ENCODE measurements at regions not wholly inside any gene's neighbourhood (a gene's known extent, or its start where the extent isn't known, plus 50 kb on each side); places are given as distances from the start of the nearest gene placed in this dataset.

DNA sequence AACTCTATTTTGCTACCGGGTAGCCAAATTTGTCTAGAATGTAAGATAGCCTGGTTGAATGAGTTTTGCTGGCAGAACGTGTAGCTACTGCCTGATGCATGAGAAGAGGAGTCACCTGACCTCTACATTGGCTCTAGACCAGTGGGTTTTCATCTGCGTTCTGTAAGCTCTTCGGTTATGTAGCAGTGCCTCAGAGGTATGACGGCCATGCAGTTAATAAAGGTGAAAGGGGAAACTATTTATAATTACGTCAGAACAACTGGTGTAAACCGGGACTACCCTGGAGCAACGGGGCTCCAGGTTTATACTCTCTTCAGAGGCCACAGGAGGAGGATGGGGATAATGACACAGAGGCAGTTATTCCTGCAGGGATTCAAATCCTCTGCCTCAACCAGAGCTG lies 173.4 kb upstream of the KITLG start:
- no peaks in the 10 kb centered on the region for H3K4me1 ChIP-seq (ENCODE audit: insufficient read depth, insufficient read length)
- H3K27me3 ChIP-seq (ENCODE audit: insufficient read depth, insufficient read length), result no peaks in the 10 kb centered on the region
- no peaks in the 10 kb centered on the region for H3K9me3 ChIP-seq (ENCODE audit: insufficient read depth, low read length)
- H3K9ac ChIP-seq (ENCODE audit: insufficient read length, low read depth), result no peak overlapping the region
- H3K4me3 ChIP-seq (ENCODE audit: insufficient read length, low read depth), result no peak overlapping the region
- DNase-seq (ENCODE audit: low read depth, low spot score), result no peak
- no peak for TF ChIP-seq YY1 (IDR thresholded peaks at IDR 0.05; ENCODE audit: insufficient read depth, insufficient read length)
- H3K36me3 ChIP-seq (ENCODE audit: insufficient read depth, insufficient read length, low read length), result no peaks in the 10 kb centered on the region

DNA sequence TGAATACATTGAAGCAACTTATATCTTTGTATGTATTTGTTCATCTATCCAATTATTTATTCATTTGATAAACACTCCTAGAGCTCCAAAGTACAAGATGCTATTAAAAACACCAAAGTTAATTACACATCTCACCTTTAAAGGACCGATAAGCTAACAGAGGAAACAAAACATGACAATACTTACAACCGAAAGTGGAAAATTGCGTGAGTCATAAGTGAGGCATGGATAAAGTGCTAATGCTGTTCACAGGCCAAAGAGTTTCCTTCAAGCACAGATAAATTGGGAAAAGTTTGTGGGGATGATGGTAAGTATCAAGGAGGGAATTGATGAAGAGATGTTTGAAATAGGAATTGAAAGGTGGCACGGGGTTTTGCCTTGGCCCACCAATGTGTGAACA lies 172.8 kb upstream of the KITLG start:
- DNase-seq (ENCODE audit: low read depth, low spot score), result no peak
- H3K4me3 ChIP-seq (ENCODE audit: insufficient read length, low read depth), result no peak overlapping the region

DNA sequence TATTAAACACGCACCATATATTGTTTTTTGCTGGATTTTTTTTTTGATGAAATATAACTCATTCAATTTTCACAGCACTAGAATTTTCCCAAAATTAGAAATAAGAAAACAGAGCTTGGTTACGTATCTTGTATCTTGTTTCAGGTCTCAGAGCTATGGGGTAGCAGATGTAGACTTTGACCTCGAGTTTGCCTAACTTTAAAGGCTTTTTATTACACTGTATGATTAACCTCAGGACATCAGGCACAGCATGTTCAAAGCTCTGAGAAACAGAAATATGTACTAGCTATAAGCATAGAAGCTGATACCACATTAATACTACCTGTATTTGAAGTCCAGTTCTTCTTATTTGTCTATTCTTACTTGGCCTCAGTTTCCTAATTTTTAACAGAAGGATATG lies 171.9 kb upstream of the KITLG start:
- H3K36me3 ChIP-seq (ENCODE audit: insufficient read depth, insufficient read length, low read length), result no peaks in the 10 kb centered on the region
- H3K9ac ChIP-seq (ENCODE audit: insufficient read length, low read depth), result no peak overlapping the region
- no peaks in the 10 kb centered on the region for H3K9me3 ChIP-seq (ENCODE audit: insufficient read depth, low read length)
- no peaks in the 10 kb centered on the region for H3K27me3 ChIP-seq (ENCODE audit: insufficient read depth, insufficient read length)
- H3K4me1 ChIP-seq (ENCODE audit: insufficient read depth, insufficient read length), result no peaks in the 10 kb centered on the region
- TF ChIP-seq SUZ12 (IDR thresholded peaks at IDR 0.05; ENCODE audit: extremely low read depth, insufficient read depth, insufficient read length) (no peak), ZNF274 (IDR thresholded peaks at IDR 0.05; ENCODE audit: low read depth, low read length) (no peak), YY1 (IDR thresholded peaks at IDR 0.05; ENCODE audit: insufficient read depth, insufficient read length) (no peak)
- H3K4me3 ChIP-seq (ENCODE audit: insufficient read length, low read depth), result no peak overlapping the region
- no peak for DNase-seq (ENCODE audit: low read depth, low spot score)

More for the DNA sequence above, 172.8 kb upstream of the KITLG start:
- no peak for TF ChIP-seq ZNF274 (IDR thresholded peaks at IDR 0.05; ENCODE audit: low read depth, low read length)
- TF ChIP-seq SUZ12 (IDR thresholded peaks at IDR 0.05; ENCODE audit: extremely low read depth, insufficient read depth, insufficient read length), result no peak
- TF ChIP-seq YY1 (IDR thresholded peaks at IDR 0.05; ENCODE audit: insufficient read depth, insufficient read length), result no peak
- no peaks in the 10 kb centered on the region for H3K27me3 ChIP-seq (ENCODE audit: insufficient read depth, insufficient read length)
- no peaks in the 10 kb centered on the region for H3K9me3 ChIP-seq (ENCODE audit: insufficient read depth, low read length)
- no peaks in the 10 kb centered on the region for H3K36me3 ChIP-seq (ENCODE audit: insufficient read depth, insufficient read length, low read length)
- no peaks in the 10 kb centered on the region for H3K4me1 ChIP-seq (ENCODE audit: insufficient read depth, insufficient read length)
- no peak overlapping the region for H3K9ac ChIP-seq (ENCODE audit: insufficient read length, low read depth)

DNA sequence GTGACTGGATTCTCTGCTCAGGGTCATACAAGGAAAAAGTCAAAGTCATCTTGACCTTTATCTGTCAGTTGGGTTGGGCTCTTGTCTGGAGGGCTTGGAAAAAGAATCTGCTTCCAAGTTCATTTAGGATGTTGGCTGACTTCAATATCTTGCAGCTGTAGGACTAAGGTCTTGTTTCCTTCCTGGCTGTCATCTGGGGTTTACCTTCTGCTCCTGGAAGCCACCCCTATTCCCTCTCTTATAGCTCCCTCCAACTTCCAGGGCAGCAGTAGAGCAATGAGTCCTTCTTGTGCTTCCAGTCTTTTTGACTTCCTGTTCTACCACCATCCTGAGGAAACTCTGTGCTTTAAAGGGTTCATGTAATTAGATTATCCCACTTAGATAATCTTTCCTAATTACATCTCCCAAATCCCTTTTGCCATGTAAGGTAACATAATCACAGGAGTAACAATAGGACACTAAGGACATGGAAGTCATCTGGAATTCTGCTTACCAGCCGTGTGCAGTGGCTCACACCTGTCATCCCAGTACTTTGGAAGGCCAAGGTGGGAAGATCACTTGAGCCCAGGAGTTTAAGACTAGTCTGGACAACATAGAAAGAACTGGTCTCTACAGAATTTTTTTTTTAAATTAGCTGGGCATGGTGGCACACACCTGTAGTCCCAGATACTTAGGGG lies 170.7 kb upstream of the KITLG start:
- no peaks in the 10 kb centered on the region for H3K36me3 ChIP-seq (ENCODE audit: insufficient read depth, insufficient read length, low read length)
- H3K9me3 ChIP-seq (ENCODE audit: insufficient read depth, low read length), result no peaks in the 10 kb centered on the region
- H3K27me3 ChIP-seq (ENCODE audit: insufficient read depth, insufficient read length), result no peaks in the 10 kb centered on the region
- no peak for DNase-seq (ENCODE audit: low read depth, low spot score)
- H3K4me3 ChIP-seq (ENCODE audit: insufficient read length, low read depth), result no peak overlapping the region
- H3K9ac ChIP-seq (ENCODE audit: insufficient read length, low read depth), result no peak overlapping the region
- H3K4me1 ChIP-seq (ENCODE audit: insufficient read depth, insufficient read length), result no peaks in the 10 kb centered on the region
- TF ChIP-seq SUZ12 (IDR thresholded peaks at IDR 0.05; ENCODE audit: extremely low read depth, insufficient read depth, insufficient read length), result no peak
- TF ChIP-seq ZNF274 (IDR thresholded peaks at IDR 0.05; ENCODE audit: low read depth, low read length), result no peak
- no peak for TF ChIP-seq YY1 (IDR thresholded peaks at IDR 0.05; ENCODE audit: insufficient read depth, insufficient read length)

DNA sequence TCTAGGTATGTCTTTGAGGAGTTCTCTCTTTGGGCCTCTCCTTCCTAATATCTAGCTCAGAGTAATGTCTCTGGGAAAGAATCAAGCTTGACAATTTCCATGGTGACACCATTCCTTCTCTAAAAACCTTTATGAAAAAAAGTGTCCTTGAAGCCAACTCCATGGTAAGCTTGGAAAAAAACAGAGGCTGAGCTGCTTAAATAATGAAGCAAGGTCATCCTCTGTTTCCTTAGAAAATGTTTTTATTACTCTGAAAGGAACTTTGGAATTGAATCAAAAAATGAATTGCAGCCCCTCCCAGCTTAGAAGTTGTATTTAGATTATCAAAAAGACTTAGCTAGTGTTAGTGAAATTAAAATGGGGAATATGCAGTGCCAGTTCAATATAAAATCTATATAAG lies 166.1 kb upstream of the KITLG start:
- Histone ChIP-seq H3K4me1 (ENCODE audit: insufficient read depth, insufficient read length) (no peaks in the 10 kb centered on the region), H3K36me3 (ENCODE audit: insufficient read depth, insufficient read length, low read length) (no peaks in the 10 kb centered on the region), H3K4me3 (ENCODE audit: insufficient read length, low read depth) (no peak overlapping the region), H3K9ac (ENCODE audit: insufficient read length, low read depth) (no peak overlapping the region), H3K27me3 (ENCODE audit: insufficient read depth, insufficient read length) (no peaks in the 10 kb centered on the region), H3K9me3 (ENCODE audit: insufficient read depth, low read length) (no peaks in the 10 kb centered on the region)
- TF ChIP-seq ZNF274 (IDR thresholded peaks at IDR 0.05; ENCODE audit: low read depth, low read length), result no peak
- TF ChIP-seq SUZ12 (IDR thresholded peaks at IDR 0.05; ENCODE audit: extremely low read depth, insufficient read depth, insufficient read length), result no peak
- no peak for TF ChIP-seq YY1 (IDR thresholded peaks at IDR 0.05; ENCODE audit: insufficient read depth, insufficient read length)
- DNase-seq (ENCODE audit: low read depth, low spot score), result no peak

DNA sequence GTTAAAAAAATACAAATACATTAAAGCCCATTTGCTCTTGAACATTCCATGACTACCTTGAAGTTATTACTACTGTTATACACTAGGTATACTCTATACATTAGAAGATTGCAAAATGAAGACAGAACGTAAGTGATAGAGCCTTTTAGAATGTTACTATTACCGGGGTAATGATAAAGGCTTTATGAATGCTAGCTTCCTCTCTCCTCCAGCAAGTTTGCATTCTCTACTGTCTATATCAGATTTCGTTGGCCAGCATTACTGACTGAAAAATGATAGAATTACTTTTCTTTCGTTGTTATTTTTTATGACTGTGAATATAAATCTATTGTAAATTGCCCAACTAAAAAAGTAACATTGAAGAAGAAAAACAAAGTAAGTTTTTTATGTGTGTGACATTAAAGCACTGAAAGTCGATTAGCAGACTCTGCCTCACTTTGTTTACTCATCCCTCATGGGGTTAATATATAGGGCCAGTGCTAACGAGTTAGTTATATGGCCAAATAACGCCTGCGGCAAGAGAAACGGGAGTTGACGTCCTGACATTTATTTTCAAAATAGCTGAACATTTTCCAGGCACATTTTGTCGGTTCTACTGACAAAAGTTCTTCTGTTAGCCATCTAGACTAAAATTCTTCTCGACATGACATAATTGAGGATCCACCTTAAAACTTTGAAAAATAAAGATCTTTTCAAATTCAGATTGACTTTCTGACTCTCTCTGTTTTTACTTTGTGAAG lies 163.8 kb upstream of the KITLG start:
- no peaks in the 10 kb centered on the region for H3K4me1 ChIP-seq (ENCODE audit: insufficient read depth, insufficient read length)
- TF ChIP-seq YY1 (IDR thresholded peaks at IDR 0.05; ENCODE audit: insufficient read depth, insufficient read length), result no peak
- no peak for TF ChIP-seq SUZ12 (IDR thresholded peaks at IDR 0.05; ENCODE audit: extremely low read depth, insufficient read depth, insufficient read length)
- no peak for TF ChIP-seq ZNF274 (IDR thresholded peaks at IDR 0.05; ENCODE audit: low read depth, low read length)
- H3K4me3 ChIP-seq (ENCODE audit: insufficient read length, low read depth), result no peak overlapping the region
- no peaks in the 10 kb centered on the region for H3K27me3 ChIP-seq (ENCODE audit: insufficient read depth, insufficient read length)
- DNase-seq (ENCODE audit: low read depth, low spot score), result no peak
- H3K36me3 ChIP-seq (ENCODE audit: insufficient read depth, insufficient read length, low read length), result no peaks in the 10 kb centered on the region
- H3K9me3 ChIP-seq (ENCODE audit: insufficient read depth, low read length), result no peaks in the 10 kb centered on the region
- no peak overlapping the region for H3K9ac ChIP-seq (ENCODE audit: insufficient read length, low read depth)

DNA sequence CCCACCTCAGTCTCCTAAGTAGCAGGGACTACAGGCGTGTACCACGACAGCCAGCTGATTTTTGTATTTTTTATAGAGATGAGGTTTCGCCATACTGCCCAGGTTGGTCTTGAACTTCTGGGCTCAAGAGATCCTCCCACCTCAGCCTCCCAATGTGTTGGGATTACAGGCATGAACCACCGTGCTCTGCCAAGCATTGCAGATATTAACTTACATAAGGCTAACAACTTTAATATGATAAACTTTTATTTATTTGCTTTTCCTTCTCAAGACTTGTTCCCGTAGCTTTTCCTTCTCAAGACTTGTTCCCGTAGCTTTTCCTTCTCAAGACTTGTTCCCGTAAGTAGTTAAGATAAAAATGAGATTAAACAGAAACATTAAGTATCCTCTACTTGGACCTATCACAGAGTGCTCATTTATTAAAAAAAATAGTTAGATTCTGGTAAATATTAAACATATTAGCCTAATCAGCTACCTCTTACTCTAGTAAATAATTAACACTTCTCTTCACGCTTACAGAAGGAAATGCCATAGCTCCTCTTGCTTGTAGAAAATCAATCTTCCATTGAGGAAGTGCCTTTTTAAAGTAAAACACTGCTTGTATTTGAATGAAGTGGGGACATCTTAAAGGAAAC lies 157.7 kb upstream of the KITLG start:
- no peak for DNase-seq (ENCODE audit: low read depth, low spot score)

More for the DNA sequence above, 157.7 kb upstream of the KITLG start:
- H3K9ac ChIP-seq (ENCODE audit: insufficient read length, low read depth), result no peak overlapping the region
- no peak overlapping the region for H3K4me3 ChIP-seq (ENCODE audit: insufficient read length, low read depth)
- no peaks in the 10 kb centered on the region for H3K36me3 ChIP-seq (ENCODE audit: insufficient read depth, insufficient read length, low read length)
- H3K9me3 ChIP-seq (ENCODE audit: insufficient read depth, low read length), result no peaks in the 10 kb centered on the region
- H3K27me3 ChIP-seq (ENCODE audit: insufficient read depth, insufficient read length), result no peaks in the 10 kb centered on the region
- TF ChIP-seq ZNF274 (IDR thresholded peaks at IDR 0.05; ENCODE audit: low read depth, low read length) (no peak), SUZ12 (IDR thresholded peaks at IDR 0.05; ENCODE audit: extremely low read depth, insufficient read depth, insufficient read length) (no peak), YY1 (IDR thresholded peaks at IDR 0.05; ENCODE audit: insufficient read depth, insufficient read length) (no peak)
- no peaks in the 10 kb centered on the region for H3K4me1 ChIP-seq (ENCODE audit: insufficient read depth, insufficient read length)
